Activated naive CD4-positive, alpha-beta T cell treated with anti-CD3 and anti-CD28 coated beads, Interleukin-2, amount 10 ng/mL, durations not matched to agents 7 days and 5 days (primary cell): ENCODE measurements at regions not wholly inside any gene's neighbourhood (a gene's known extent, or its start where the extent isn't known, plus 50 kb on each side); places are given as distances from the start of the nearest gene placed in this dataset.

Source experiments
- CTCF ChIA-PET: fragments of 350-600 bp; sonication (Branson Sonifier 250); formaldehyde crosslinking; loops from one replicate; lab custom pipeline; 2021; ENCODE audit warnings: antibody characterized with exemption; lab: Charles Lee
- DNase-seq: peaks from one replicate; pipeline ENCODE4 v3.0.0-alpha.2; 2020
- H3K27ac Mint-ChIP-seq: one replicate; pipeline ENCODE4 v1.8.0; 2021; ENCODE audit warnings: mild to moderate bottlenecking, moderate library complexity, mixed read lengths
- H3K27me3 Mint-ChIP-seq: one replicate; pipeline ENCODE4 v1.8.0; 2021; ENCODE audit warnings: mild to moderate bottlenecking, mixed read lengths
- H3K36me3 Mint-ChIP-seq: one replicate; pipeline ENCODE4 v1.8.0; 2021; ENCODE audit warnings: mixed read lengths
- H3K4me1 Mint-ChIP-seq: one replicate; pipeline ENCODE4 v1.8.0; 2021; ENCODE audit warnings: mixed read lengths
- H3K4me3 Mint-ChIP-seq: one replicate; pipeline ENCODE4 v1.8.0; 2021; ENCODE audit warnings: mild to moderate bottlenecking, moderate library complexity, mixed read lengths
- H3K9me3 Mint-ChIP-seq: one replicate; pipeline ENCODE4 v1.8.0; 2021; ENCODE audit warnings: mixed read lengths

GRCh38 chr12:65653946-65654629 lies 170.2 kb upstream of the HMGA2 start:
- H3K4me3 Mint-ChIP-seq, result no peak overlapping the region
- no peaks in the 10 kb centered on the region for H3K27me3 Mint-ChIP-seq
- H3K36me3 Mint-ChIP-seq, result no peaks in the 10 kb centered on the region
- H3K9me3 Mint-ChIP-seq, result no peaks in the 10 kb centered on the region
- H3K4me1 Mint-ChIP-seq, result no peaks in the 10 kb centered on the region
- CTCF ChIA-PET, result no interaction called here
- no peak for DNase-seq
- H3K27ac Mint-ChIP-seq, result no peak overlapping the region

GRCh38 chr12:65655074-65655493 lies 169.2 kb upstream of the HMGA2 start:
- Mint-ChIP-seq H3K4me1 (no peaks in the 10 kb centered on the region), H3K4me3 (no peak overlapping the region), H3K36me3 (no peaks in the 10 kb centered on the region), H3K27me3 (no peaks in the 10 kb centered on the region), H3K9me3 (no peaks in the 10 kb centered on the region), H3K27ac (no peak overlapping the region)
- DNase-seq, result no peak
- CTCF ChIA-PET, result no interaction called here

- Mint-ChIP-seq H3K27me3 (no peaks in the 10 kb centered on the region), H3K27ac (no peak overlapping the region), H3K36me3 (no peaks in the 10 kb centered on the region), H3K9me3 (no peaks in the 10 kb centered on the region), H3K4me3 (no peak overlapping the region), H3K4me1 (no peaks in the 10 kb centered on the region)
- CTCF ChIA-PET, result no interaction called here
- DNase-seq, result no peak
Measured at GRCh38 chr12:65656156-65656882, 168.0 kb upstream of the HMGA2 start.

GRCh38 chr12:65656891-65657351 lies 167.4 kb upstream of the HMGA2 start:
- H3K4me3 Mint-ChIP-seq, result no peak overlapping the region
- CTCF ChIA-PET, result no interaction called here
- no peak overlapping the region for H3K27ac Mint-ChIP-seq
- no peaks in the 10 kb centered on the region for H3K27me3 Mint-ChIP-seq
- no peak for DNase-seq
- H3K36me3 Mint-ChIP-seq, result no peaks in the 10 kb centered on the region
- no peaks in the 10 kb centered on the region for H3K4me1 Mint-ChIP-seq
- H3K9me3 Mint-ChIP-seq, result no peaks in the 10 kb centered on the region

GRCh38 chr12:65657635-65658034 lies 166.6 kb upstream of the HMGA2 start:
- Mint-ChIP-seq H3K4me3 (no peak overlapping the region), H3K36me3 (no peaks in the 10 kb centered on the region), H3K27ac (no peak overlapping the region), H3K4me1 (no peaks in the 10 kb centered on the region), H3K27me3 (no peaks in the 10 kb centered on the region), H3K9me3 (no peaks in the 10 kb centered on the region)
- CTCF ChIA-PET, result interaction anchor here (0.6 kb wide), 1 partner anchor 378 kb away, joined by 3 read pairs; no protein-coding TSS in a partner anchor
- DNase-seq, result no peak

GRCh38 chr12:65658360-65658759 lies 165.9 kb upstream of the HMGA2 start:
- Mint-ChIP-seq H3K4me1 (no peaks in the 10 kb centered on the region), H3K27me3 (no peaks in the 10 kb centered on the region), H3K27ac (no peak overlapping the region), H3K9me3 (no peaks in the 10 kb centered on the region), H3K4me3 (no peak overlapping the region), H3K36me3 (no peaks in the 10 kb centered on the region)
- CTCF ChIA-PET, result interaction anchor here (0.6 kb wide), 1 partner anchor 377 kb away, joined by 3 read pairs; no protein-coding TSS in a partner anchor
- DNase-seq, result no peak

GRCh38 chr12:65659681-65660080 lies 164.6 kb upstream of the HMGA2 start:
- DNase-seq, result no peak
- Mint-ChIP-seq H3K27ac (no peak overlapping the region), H3K4me3 (no peak overlapping the region), H3K27me3 (no peaks in the 10 kb centered on the region), H3K9me3 (no peaks in the 10 kb centered on the region), H3K36me3 (no peaks in the 10 kb centered on the region), H3K4me1 (no peaks in the 10 kb centered on the region)
- CTCF ChIA-PET, result interaction anchor here (0.9 kb wide), 1 partner anchor 47 kb away, joined by 3 read pairs; no protein-coding TSS in a partner anchor

- CTCF ChIA-PET, result interaction anchor here (0.9 kb wide), 1 partner anchor 47 kb away, joined by 3 read pairs; no protein-coding TSS in a partner anchor
- DNase-seq, result no peak
- Mint-ChIP-seq H3K36me3 (no peaks in the 10 kb centered on the region), H3K4me1 (no peaks in the 10 kb centered on the region), H3K4me3 (no peak overlapping the region), H3K27ac (no peak overlapping the region), H3K9me3 (no peaks in the 10 kb centered on the region), H3K27me3 (no peaks in the 10 kb centered on the region)
Measured at GRCh38 chr12:65660096-65660495, 164.2 kb upstream of the HMGA2 start.

GRCh38 chr12:65660836-65661235 lies 163.4 kb upstream of the HMGA2 start:
- no peak overlapping the region for H3K4me3 Mint-ChIP-seq
- DNase-seq, result no peak
- no peaks in the 10 kb centered on the region for H3K4me1 Mint-ChIP-seq
- no peak overlapping the region for H3K27ac Mint-ChIP-seq
- no peaks in the 10 kb centered on the region for H3K27me3 Mint-ChIP-seq
- CTCF ChIA-PET, result no interaction called here
- no peaks in the 10 kb centered on the region for H3K9me3 Mint-ChIP-seq
- no peaks in the 10 kb centered on the region for H3K36me3 Mint-ChIP-seq

GRCh38 chr12:65662590-65662989 lies 161.7 kb upstream of the HMGA2 start:
- Mint-ChIP-seq H3K27me3 (no peaks in the 10 kb centered on the region), H3K27ac (no peak overlapping the region), H3K9me3 (no peaks in the 10 kb centered on the region), H3K36me3 (no peaks in the 10 kb centered on the region), H3K4me1 (no peaks in the 10 kb centered on the region), H3K4me3 (no peak overlapping the region)
- DNase-seq, result no peak
- CTCF ChIA-PET, result no interaction called here

- CTCF ChIA-PET, result no interaction called here
Measured at GRCh38 chr12:65663097-65663496, 161.2 kb upstream of the HMGA2 start.

GRCh38 chr12:65663648-65664047 lies 160.6 kb upstream of the HMGA2 start:
- DNase-seq, result no peak
- H3K27ac Mint-ChIP-seq, result no peak overlapping the region
- no peaks in the 10 kb centered on the region for H3K4me1 Mint-ChIP-seq
- CTCF ChIA-PET, result no interaction called here
- no peak overlapping the region for H3K4me3 Mint-ChIP-seq
- no peaks in the 10 kb centered on the region for H3K36me3 Mint-ChIP-seq
- no peaks in the 10 kb centered on the region for H3K9me3 Mint-ChIP-seq
- no peaks in the 10 kb centered on the region for H3K27me3 Mint-ChIP-seq

More at GRCh38 chr12:65663097-65663496, 161.2 kb upstream of the HMGA2 start:
- H3K9me3 Mint-ChIP-seq, result no peaks in the 10 kb centered on the region
- no peak for DNase-seq
- no peaks in the 10 kb centered on the region for H3K27me3 Mint-ChIP-seq
- no peaks in the 10 kb centered on the region for H3K4me1 Mint-ChIP-seq
- no peak overlapping the region for H3K4me3 Mint-ChIP-seq
- no peak overlapping the region for H3K27ac Mint-ChIP-seq
- no peaks in the 10 kb centered on the region for H3K36me3 Mint-ChIP-seq

- no peaks in the 10 kb centered on the region for H3K27me3 Mint-ChIP-seq
- DNase-seq, result no peak
- H3K4me3 Mint-ChIP-seq, result no peak overlapping the region
- H3K27ac Mint-ChIP-seq, result no peak overlapping the region
- H3K9me3 Mint-ChIP-seq, result no peaks in the 10 kb centered on the region
- no peaks in the 10 kb centered on the region for H3K4me1 Mint-ChIP-seq
- CTCF ChIA-PET, result no interaction called here
- no peaks in the 10 kb centered on the region for H3K36me3 Mint-ChIP-seq
Measured at GRCh38 chr12:65664715-65665250, 159.5 kb upstream of the HMGA2 start.

- no peak for DNase-seq
- H3K27me3 Mint-ChIP-seq, result no peaks in the 10 kb centered on the region
- no peaks in the 10 kb centered on the region for H3K36me3 Mint-ChIP-seq
- no peak overlapping the region for H3K4me3 Mint-ChIP-seq
- CTCF ChIA-PET, result no interaction called here
- H3K9me3 Mint-ChIP-seq, result no peaks in the 10 kb centered on the region
- no peak overlapping the region for H3K27ac Mint-ChIP-seq
- H3K4me1 Mint-ChIP-seq, result no peaks in the 10 kb centered on the region
Measured at GRCh38 chr12:65665817-65666216, 158.5 kb upstream of the HMGA2 start.
